KBM-7 (cell line): ENCODE measurements at regions not wholly inside any gene's neighbourhood (a gene's known extent, or its start where the extent isn't known, plus 50 kb on each side); places are given as distances from the start of the nearest gene placed in this dataset.
A peak's percentile ranks its signal among the peaks of the same experiment; 100 is the strongest.

Experiments used
- DNase-seq: peaks from one replicate; pipeline ENCODE4 v3.0.0-alpha.2; 2015
- in situ Hi-C: fragments of 300-500 bp; cut with MboI; formaldehyde crosslinking; loops from 2 replicates; pipeline ENCODE4 v1.14.3; 2020; ENCODE audit warnings: low sequenced_read_pairs, low pct_unique_long_range_greater_than_20kb, mixed read lengths

- DNase-seq = no peak
- in situ Hi-C loops = no loop called here
Observed at GRCh38 chr2:151096235-151096634, 165.4 kb downstream of the RBM43 start.

GRCh38 chr2:151095463-151095862, 166.2 kb downstream of the RBM43 start:
- in situ Hi-C loops = no loop called here

GRCh38 chr2:151091583-151091982, 170.1 kb downstream of the RBM43 start:
- DNase-seq = no peak
- in situ Hi-C loops = no loop called here

More at GRCh38 chr2:151095463-151095862, 166.2 kb downstream of the RBM43 start:
- no peak for DNase-seq

- in situ Hi-C loops = no loop called here
Observed at GRCh38 chr2:151087377-151087776, 174.3 kb downstream of the RBM43 start.

DNA sequence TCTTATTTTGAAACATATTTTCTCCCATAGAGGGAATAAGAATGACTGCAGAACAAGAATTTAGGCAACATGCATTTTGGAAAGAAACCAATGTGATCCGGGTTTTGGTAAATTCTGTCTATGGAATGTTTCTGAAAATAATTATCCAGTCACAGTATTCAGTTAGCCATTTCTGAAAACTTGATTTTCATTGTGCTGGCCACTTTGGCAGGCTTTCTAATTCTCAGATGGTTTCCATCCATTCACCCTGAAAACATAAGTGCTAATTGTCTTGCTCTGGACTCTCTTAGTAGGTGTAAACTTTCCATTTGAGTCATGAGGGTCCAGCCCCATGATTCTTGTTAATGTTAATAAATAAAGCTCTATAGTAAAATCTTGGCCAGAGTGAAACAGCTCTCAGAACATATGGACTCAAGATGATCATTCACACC, 176.5 kb downstream of the RBM43 start:
- in situ Hi-C loops = no loop called here
- no peak for DNase-seq

More at GRCh38 chr2:151087377-151087776, 174.3 kb downstream of the RBM43 start:
- no peak for DNase-seq

DNA sequence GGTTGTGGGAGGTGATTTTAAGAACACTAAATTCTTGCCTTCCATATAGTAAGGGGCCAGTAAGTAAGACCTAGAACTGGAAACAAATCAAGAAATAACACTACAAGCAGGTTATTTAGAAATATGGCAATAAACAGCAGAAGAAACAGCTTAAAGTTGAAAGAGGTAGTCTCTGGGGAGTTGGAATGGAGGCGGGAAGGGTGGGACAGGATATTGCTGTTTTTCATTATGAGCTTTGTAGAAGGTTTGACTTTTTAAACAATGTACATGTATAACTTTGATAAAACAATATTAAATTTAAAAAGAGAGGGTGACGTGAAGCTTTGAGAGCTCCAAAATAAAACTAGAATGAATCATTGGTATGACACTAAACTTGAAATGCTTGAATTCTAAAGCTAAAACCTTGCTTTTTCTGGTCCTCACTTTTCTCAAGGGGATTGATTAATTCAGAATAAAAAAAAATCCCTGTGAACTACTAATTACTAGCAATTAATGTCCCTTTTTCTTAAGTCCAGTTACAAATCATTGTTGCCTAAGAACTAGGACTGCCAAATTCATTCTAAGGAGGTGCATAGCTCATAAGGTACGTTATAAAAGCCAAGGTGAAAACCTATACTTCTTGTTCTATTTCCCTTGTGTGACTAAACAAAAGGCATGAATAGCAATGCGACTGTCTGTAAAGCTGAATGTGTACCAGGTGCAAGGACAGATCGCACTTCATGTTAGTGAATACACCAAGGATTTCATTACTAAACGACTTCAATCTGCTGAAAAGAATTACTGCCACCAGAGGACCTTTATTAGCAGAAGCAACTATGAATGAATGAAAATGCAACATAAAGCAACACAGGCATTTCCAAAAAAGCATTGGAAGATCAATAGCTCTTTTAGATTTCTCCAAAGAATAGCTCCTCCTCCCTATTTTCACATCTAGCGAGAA, 177.5 kb downstream of the RBM43 start:
- no peak for DNase-seq

DNA sequence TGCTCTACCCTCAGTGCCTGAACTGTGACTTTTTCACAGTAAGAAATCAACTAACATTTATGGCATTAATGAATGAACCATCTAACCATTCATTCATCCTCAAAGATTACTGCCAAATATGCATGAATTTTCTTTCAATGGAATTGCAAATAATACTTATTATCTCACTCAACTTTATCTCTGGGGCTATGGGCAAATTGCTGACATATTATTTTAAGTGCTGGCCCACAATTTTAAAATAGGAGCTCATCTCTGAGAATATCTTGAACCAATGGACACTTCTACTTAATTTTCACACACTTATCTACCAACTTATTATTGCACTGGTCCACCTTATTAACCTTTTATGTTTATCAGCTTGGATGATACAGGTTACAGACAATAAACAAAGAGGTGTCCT, 182.8 kb downstream of the RBM43 start:
- no peak for DNase-seq
- in situ Hi-C loops = no loop called here

More for the DNA sequence above, 177.5 kb downstream of the RBM43 start:
- in situ Hi-C loops = no loop called here

DNA sequence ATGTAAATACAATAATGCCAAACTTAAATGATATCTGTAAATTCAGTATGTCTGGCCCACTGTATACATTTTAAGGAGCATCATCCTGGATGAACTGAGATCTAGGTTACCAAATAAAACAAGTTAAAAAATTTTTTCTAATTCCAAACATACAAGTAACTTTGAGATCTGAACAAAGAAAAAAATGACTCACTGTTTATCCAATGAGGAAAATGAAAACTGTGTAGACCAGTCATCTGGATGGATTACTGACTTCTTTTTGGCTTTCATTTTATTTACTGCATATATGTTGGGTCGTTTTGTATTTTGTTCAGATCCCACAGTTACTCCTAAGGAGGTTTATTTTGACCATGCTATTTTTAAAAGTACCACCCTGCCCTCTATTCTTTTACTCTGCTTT, 189.8 kb downstream of the RBM43 start:
- DNase-seq = no peak
- in situ Hi-C loops = no loop called here

DNA sequence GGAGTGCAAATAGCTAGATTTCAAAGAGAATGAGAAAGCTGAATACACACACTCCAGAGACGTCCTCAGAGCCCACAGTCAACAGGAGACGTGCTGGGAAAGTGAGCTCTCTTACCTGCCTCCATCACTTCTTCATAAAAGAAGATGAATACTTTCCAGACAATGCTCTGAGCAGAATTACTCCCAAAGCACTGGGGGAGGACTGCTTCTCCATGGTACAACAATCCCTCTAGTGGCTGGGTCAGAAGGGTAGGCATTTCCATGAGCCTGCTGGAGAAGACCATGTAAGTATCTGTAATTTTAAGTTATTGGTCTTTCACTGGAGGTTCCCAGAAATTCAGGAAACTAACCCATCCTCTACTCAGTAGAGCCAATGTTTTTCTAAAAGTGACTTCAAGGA, 190.3 kb downstream of the RBM43 start:
- no peak for DNase-seq
- in situ Hi-C loops = no loop called here

GRCh38 chr2:151070253-151070652, 191.4 kb downstream of the RBM43 start:
- no peak for DNase-seq
- in situ Hi-C loops = no loop called here

- in situ Hi-C loops = no loop called here
- no peak for DNase-seq
Observed at GRCh38 chr2:151067658-151068369, 193.8 kb downstream of the RBM43 start.

GRCh38 chr2:151063271-151063670, 198.4 kb downstream of the RBM43 start:
- in situ Hi-C loops = no loop called here
- DNase-seq = no peak

- DNase-seq = no peak
- in situ Hi-C loops = no loop called here
Observed at GRCh38 chr2:151060287-151060686, 201.4 kb downstream of the RBM43 start.

DNA sequence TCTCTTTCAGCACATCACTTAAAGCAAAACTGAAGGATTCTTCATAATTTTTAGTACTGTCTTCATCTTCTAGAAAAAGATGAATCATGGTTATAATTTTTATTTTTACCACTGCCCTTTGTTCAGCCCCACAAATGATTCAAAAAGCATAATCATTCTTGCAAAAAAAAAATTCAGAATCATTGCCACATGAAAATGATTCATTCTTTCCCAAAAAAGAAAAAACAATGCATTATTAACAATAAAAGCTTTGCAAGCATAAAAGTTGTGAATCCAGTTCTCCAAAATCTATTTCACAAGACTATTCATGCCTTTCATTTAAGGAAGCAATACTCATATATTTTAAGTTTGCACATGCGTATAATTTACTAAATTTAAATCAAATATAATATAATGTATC, 204.8 kb downstream of the RBM43 start:
- in situ Hi-C loops = no loop called here

DNA sequence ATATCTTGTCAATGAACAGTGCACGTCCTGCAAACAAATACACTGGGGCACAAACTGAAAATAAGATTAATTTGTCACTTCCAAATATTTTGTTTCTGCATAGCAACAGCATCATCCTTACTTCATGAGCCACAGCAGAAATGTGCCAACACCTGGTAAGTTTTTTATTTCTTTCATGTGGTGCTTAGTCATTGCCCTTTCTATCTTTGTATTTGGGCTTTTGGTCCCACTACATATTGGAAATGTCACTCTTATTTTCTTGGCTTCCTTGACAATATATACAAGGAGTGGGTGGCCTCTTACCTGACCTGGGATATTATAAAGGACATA, 208.0 kb downstream of the RBM43 start:
- in situ Hi-C loops = no loop called here
- no peak for DNase-seq

More for the DNA sequence above, 204.8 kb downstream of the RBM43 start:
- DNase-seq = no peak

DNA sequence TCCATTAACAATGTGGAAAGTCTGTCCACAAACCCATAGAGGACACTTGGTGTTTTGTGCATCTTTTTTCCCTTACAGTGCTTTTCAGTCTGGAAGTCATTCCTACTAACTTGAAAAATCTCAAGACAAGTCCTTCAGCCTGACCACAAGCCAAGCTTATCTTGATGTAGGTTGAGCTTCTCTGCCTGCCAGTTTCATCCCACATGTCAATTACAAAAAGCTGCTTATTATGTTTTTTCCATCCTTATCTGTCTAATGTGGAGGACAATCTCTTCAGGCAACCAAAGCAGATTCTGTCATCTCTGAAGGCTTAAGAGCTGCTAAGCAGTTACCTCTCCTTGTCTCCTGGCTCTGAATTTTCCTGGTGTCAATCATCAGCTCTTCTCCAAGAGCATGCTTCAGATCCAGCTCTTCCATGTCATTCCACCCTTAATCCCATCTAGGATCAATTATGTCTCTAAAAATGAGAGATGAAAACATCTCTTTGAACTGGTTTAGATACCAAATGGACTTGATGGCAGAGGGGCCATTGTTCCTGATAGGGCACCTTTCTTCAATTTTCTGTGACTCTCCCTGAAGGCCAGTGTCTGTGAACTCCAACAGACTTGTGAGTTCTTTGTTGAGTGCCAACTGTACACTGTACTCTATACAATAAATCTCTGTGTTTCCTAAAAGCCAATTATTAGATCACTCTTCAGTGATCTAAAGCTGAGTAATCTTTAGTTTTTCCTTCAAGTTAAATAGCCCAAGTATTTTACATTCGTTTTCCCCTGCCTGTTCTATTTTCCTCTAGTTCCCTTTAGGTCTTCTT, 208.6 kb downstream of the RBM43 start:
- in situ Hi-C loops = no loop called here
- no peak for DNase-seq

GRCh38 chr2:151051574-151052220, 210.0 kb downstream of the RBM43 start:
- DNase-seq = peak; percentile 54

DNA sequence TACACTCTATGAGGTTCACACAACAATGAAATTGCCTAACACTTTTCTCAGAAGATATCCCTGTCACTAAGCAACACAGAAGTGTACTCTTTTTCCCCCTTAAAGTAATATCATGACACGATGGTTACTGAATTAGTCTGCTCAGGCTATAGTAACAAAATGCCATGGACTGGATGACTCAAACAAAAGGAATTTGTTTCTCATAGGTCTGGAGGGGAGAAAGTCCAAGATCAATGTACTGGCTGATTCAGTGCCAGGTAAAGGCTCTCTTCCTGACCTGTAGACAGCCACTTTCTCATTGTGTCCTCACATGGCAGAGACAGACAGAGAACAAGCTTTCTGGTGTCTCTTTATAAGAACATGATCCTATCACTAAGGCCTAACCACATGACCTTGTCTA, 211.9 kb downstream of the RBM43 start:
- DNase-seq = no peak
- in situ Hi-C loops = no loop called here

More at GRCh38 chr2:151051574-151052220, 210.0 kb downstream of the RBM43 start:
- in situ Hi-C loops = no loop called here
